Fibroblast of lung (primary cell): ENCODE measurements at regions not wholly inside any gene's neighbourhood (a gene's known extent, or its start where the extent isn't known, plus 50 kb on each side); places are given as distances from the start of the nearest gene placed in this dataset.

Source experiments
- CTCF ChIP-seq, 2 donors: IDR thresholded peaks in 1 of 2; conservative IDR thresholded peaks in 1 of 2; 1 replicate in 1 of 2; 2 replicates in 1 of 2; pipeline ENCODE4 v1.5.1; 2011 to 2012; ENCODE audit warnings: low read length in 2 of 2, control low read depth in 1 of 2, inconsistent platforms in 1 of 2, low read depth in 1 of 2, mild to moderate bottlenecking in 1 of 2
- EZH2 ChIP-seq: IDR thresholded peaks from 2 replicates; pipeline ENCODE4 v1.5.1; 2012; ENCODE audit warnings: low read length, control low read depth, mild to moderate bottlenecking; ENCODE audit errors: missing control alignments

DNA sequence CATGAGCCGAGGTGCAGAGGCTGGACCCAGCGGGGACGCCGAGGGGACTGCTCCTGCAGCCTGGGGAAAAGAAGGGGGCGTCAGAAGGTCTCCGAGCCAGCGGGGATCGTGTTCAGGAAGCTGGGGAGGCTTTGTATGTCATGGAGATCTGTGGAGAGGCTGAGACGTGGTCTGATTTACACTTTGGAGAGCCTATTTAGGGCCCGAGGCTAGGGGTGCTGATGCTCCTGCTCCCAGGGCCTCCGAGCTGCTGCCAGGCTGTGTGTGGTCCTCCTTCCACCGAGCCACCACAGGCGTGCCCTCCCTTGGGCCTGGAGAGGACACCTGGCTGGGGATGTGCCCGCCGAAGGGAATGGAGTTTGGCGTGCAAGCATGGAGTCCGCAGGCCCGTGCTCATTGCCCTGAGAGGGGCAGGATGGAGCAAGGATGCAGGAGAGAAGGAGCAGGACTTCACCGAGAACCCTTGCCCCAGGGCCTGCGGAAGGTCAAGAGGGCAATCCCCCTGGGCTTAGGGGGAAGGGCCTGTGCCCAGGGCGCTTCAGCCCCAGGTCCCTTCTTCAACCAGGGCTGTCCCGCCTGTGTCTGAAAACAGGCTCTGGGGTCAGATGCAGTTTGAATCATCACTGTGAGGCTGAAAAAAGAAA is 252.5 kb downstream of the VAPA start:
- TF ChIP-seq CTCF (conservative IDR thresholded peaks at IDR 0.05 in 1 of 2, IDR thresholded peaks at IDR 0.05 in 1 of 2; ENCODE audit: low read depth in 1 of 2, low read length in 2 of 2): no peak
- no peak for TF ChIP-seq EZH2
